Upper lobe of left lung (tissue), 4 donors: ENCODE measurements at regions not wholly inside any gene's neighbourhood (a gene's known extent, or its start where the extent isn't known, plus 50 kb on each side); places are given as distances from the start of the nearest gene placed in this dataset.

Experiments used
- CTCF ChIP-seq, 6 experiments: fragments of 450-650 bp in 4 of 6; fragments of 200-600 bp in 2 of 6; sonication (generic) in 2 of 6; IDR thresholded peaks; one replicate each; pipeline ENCODE4 v1.5.1; 2016 to 2019; ENCODE audit warnings: antibody characterized with exemption in 6 of 6
- EP300 ChIP-seq, 4 donors: sonication (generic); formaldehyde crosslinking; IDR thresholded peaks; one replicate each; pipeline ENCODE4 v1.5.1; 2017; ENCODE audit warnings: antibody characterized with exemption in 4 of 4, control low read depth in 2 of 4
- POLR2A ChIP-seq, 4 donors: fragments of 450-650 bp; IDR thresholded peaks; one replicate each; pipeline ENCODE4 v1.5.1; 2016 to 2017; ENCODE audit warnings: antibody characterized with exemption in 4 of 4, mild to moderate bottlenecking in 2 of 4
- POLR2AphosphoS5 ChIP-seq, 2 donors: sonication (generic); formaldehyde crosslinking; IDR thresholded peaks; one replicate each; pipeline ENCODE4 v1.5.1; 2017; ENCODE audit warnings: antibody characterized with exemption in 2 of 2

DNA sequence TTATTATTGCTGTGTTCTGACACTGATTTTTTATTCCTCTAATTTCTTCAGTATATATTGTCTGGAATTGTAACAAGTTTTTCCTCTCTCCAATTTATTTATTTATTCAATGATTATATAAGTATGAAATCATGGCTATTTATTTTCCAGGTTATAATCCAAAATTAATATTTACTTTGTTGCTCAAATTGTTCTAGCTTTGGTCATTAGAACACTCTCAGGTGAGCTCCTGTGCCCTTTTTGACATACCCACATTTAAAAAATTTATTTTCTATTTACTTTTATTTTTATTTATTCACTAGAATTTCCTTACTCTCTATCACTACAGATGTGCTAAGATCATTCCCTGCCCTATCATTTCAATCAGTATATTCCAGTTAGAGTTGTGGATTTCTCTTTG lies 70.2 kb downstream of the PPP1R2C start:
- TF ChIP-seq CTCF (IDR thresholded peaks at IDR 0.05) (no peak), POLR2AphosphoS5 (IDR thresholded peaks at IDR 0.05) (no peak), POLR2A (IDR thresholded peaks at IDR 0.05) (no peak), EP300 (IDR thresholded peaks at IDR 0.05) (no peak)
